Left lobe of liver (tissue), 2 donors: ENCODE measurements at regions not wholly inside any gene's neighbourhood (a gene's known extent, or its start where the extent isn't known, plus 50 kb on each side); places are given as distances from the start of the nearest gene placed in this dataset.

ENCODE experiments used
- ATAC-seq: fragments of 200-7000 bp; cut with Tn5 transposase; one replicate; pipeline ENCODE4 v1.9.1; 2020; ENCODE audit warnings: mild to moderate bottlenecking, moderate library complexity
- DNase-seq: peaks from one replicate; pipeline ENCODE4 v3.0.0-alpha.2; 2020; ENCODE audit warnings: low spot score
- donor health status: DM: no; HTN: no; CAD: no; lungs with moderate emphysema.
- donor health status: DM: no; HTN: yes; CAD: no.

- DNase-seq (no peak), ATAC-seq (no peak)
Observed at GRCh38 chr9:86545090-86545489, 190.9 kb upstream of the TUT7 start.

DNA sequence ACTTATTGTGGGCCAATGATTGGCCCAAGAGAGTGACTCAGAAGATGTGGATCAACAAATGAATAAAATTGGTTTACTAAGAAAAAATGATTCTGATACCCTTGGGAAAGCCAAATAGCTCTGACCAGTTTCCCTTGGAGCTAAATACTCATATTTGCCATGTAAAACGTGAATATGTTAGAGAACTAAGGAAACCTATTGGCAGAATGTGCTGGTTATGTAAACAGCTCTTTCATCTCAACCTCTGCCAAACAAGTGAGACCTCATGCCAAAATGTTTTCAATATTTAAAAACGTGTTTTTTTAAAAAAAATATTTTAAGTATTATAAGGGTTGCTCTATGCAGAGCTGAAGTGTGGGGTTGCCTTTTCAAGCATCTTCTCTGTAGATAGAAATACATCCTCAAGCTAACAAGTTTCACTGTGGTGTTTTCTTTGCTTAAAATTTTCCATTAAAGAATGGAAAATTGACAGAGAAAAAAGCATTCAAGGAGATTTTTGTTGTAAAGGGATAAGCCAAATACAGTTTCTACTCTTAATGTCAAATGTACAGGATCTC is 186.9 kb upstream of the TUT7 start:
- ATAC-seq: no peak
- DNase-seq: no peak

GRCh38 chr9:86535406-86535915 is 181.3 kb upstream of the TUT7 start:
- DNase-seq (no peak), ATAC-seq (no peak)

- DNase-seq (no peak), ATAC-seq (no peak)
Observed at GRCh38 chr9:86534572-86535258, 180.5 kb upstream of the TUT7 start.

DNA sequence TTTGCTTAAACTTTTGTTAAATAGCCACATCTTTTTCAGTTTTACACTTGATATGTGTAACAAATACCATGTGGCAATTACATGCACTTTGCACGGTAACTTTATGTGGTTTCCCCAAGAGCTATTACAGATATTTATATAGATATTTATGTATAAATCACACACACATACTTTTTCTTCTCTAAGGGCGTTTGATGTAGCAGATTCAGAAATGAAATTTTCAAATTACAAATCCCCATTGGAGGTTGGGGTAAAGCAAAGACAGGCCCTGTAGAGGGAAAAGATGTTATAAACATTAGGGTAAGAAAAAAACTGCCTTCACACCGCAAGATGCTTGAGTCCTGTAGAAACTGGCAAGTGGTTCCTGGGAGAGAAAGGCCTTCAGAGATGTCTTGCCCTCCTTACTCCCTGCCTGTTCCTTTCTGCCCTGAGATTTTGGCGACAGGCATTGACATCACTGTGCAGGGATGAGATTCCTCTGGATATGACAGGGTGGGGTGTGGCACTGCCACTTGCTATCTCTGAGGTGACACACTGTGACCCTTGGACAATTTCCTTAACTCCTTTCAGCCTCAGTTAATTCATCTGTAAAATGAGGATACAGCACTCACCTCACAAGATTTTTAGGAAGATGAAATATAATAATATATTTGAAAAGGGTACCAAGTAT is 177.9 kb upstream of the TUT7 start:
- DNase-seq: no peak

DNA sequence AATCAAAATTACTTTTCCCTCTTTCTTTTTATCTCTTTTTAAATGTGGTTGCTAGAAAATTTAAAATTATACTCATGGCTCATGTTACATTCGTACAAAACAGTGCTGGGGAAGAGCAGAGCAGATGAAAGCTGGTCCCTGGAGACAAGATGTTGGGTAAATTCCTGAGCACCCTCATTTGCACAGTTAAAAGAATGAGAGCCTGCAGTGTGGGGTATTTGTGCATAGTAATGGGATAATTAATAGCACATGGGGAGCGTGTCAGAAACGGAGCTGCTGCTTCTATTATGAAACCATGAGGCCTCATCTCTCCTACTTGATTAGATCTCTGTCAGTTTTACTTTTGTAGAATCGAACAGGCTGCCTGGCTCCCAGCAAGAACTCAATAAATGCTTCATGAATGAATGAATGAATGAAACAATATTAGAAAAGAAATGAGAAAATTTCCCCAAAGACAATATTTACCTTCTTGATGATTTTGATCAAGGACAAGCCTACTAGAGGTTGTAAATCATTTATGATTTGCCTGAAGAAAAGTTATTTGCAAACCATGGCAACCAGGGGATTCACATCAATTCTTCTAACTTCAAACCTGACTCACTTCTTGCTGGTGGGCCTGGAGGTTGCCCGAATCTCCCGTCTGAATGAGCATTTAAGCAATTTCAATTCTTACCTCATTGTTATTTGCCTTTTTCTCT is 177.2 kb upstream of the TUT7 start:
- ATAC-seq (no peak), DNase-seq (no peak)

More for the DNA sequence above, 177.9 kb upstream of the TUT7 start:
- ATAC-seq: no peak

GRCh38 chr9:86529496-86530275 is 175.5 kb upstream of the TUT7 start:
- no peak for DNase-seq
- no peak for ATAC-seq

DNA sequence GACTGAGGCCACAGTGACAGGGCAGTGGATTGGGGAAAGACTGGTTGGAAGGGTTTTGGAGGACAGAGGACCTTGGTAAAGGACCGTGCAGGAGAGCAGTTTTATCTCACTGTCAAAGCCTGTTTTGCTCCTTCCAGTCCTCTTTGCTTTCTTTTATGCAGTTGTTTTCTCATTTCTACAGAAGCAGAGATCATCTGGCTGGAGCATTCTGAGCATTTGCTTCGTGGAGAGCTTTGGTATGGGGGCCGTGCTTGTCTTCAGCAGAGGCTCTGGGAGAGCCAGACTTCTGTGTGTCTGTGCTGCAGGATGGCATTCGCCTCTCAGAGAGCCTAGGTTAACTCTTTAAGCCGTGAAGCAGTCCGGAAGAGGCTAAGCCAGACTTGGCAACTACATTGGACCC is 171.8 kb upstream of the TUT7 start:
- DNase-seq: no peak
- ATAC-seq: no peak

- DNase-seq: no peak
- no peak for ATAC-seq
Observed at GRCh38 chr9:86525182-86525581, 171.0 kb upstream of the TUT7 start.

DNA sequence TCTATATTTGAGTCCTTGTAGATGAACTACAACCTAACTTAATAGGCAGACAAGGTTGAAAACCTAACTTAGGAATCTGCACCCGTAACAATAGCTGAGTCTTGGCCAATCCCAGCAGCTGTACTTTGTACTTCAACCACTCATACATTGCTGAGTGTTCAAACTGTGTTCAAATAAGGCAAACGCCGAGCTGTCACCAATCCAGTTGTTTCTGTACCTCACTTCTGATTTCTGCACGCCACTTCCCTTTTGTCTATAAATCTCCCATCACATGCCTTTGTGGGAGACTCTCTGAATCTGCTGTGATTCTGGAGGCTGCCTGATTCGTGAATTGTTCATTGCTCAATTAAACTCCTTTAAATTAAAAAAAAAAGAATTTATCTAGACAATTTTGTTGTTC is 167.8 kb upstream of the TUT7 start:
- ATAC-seq: peak; percentile 27
- DNase-seq: no peak

DNA sequence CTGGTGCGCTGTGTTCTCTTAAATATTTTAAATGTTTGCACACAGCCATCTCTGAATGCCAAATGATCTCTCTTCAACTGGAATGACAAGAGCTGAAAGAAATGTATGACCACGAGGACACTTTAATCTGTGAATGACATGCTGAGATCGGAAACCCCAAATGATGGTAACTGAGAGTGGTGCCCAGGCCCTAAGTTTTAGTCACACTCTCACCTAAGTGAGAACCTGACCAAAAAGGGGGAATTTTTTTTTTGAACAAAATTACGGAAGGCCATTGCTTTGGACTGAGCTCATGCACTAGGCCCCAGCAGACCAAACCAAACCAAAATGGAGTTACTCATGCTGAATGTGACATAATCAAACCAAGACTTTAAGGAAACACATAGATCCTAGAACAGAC is 167.1 kb upstream of the TUT7 start:
- ATAC-seq: no peak
- no peak for DNase-seq

DNA sequence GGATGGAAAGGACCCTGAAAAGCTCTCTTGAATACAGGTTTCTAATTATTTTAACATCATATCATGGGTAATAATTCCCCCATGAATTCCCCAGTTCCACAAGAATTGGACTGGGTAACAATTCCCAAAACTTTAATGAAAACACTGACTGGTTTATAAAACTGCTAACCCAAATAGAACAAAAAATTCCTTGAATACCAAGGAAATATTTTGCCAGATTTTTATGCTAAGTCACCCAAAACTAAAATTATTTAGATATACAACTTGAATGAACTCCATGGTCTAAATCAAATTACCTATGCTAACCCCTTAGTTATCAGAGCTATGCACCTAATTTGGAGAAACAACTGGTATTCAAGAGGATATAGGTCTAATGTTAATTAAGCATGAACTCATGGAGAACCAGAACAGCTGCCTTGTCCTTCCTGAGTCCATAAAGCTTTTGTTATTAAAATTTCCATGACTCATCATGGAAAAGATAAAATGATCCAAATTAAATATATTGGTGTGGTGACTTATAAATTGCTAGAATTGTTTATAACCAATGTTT is 164.9 kb upstream of the TUT7 start:
- no peak for DNase-seq
- no peak for ATAC-seq

DNA sequence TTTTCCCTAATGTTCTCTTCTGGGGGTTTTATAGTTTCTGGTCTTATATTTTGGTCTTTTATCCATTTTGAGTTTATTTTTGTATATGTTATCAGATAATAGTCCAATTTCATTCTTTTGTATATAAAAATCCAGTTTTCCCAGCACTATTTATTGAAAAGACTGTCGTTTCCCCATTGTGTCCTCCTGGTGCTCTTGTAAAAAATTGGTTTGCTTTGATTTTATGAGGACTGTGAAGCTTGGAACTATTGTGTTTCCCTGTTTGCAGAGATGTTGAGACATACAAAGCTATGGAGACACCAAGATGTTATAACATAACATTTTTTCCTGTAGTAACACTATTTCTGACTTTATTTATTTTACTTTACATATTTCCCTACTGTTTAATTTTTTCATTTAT is 163.3 kb upstream of the TUT7 start:
- ATAC-seq (no peak), DNase-seq (no peak)

- DNase-seq: no peak
- no peak for ATAC-seq
Observed at GRCh38 chr9:86516564-86516963, 162.4 kb upstream of the TUT7 start.

DNA sequence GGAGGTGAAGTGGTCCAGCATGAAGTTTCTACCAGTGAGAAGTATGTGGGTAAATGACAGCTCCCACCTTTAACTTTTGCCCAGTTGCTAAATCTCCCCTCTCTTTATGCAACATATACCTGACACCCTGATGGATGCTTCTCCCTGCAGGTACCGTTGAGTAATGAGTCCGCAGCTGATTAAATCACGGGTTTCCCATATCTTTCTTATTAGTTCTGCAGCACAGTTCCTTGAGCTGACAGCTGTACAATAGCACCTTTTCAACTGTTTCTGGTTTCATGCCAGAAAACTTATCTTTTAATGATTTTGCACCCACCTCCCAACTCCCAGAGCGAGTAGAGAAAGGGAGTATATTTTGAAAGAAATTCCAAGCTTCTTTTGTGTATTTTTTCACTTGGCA is 161.0 kb upstream of the TUT7 start:
- no peak for DNase-seq
- ATAC-seq: no peak

DNA sequence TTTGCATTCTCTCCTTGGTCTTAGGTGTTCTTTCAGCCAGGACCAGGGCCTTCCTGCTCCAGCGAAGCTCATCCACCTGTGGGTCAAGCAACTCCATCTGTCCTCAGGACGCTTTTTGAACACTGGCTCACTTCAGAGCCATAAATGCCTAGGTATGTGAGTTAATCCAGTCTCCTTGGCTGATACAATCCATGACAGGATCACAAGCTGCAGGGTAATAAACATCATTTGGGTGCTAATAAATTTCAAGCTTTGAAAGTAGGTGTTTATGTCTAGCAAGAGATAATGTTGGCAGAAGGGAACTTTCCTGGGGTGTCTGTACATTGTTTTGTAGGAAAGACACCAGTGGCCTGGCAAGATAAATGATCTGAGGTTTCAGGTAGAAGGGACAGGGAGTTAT is 159.2 kb upstream of the TUT7 start:
- DNase-seq: no peak
- ATAC-seq: no peak

DNA sequence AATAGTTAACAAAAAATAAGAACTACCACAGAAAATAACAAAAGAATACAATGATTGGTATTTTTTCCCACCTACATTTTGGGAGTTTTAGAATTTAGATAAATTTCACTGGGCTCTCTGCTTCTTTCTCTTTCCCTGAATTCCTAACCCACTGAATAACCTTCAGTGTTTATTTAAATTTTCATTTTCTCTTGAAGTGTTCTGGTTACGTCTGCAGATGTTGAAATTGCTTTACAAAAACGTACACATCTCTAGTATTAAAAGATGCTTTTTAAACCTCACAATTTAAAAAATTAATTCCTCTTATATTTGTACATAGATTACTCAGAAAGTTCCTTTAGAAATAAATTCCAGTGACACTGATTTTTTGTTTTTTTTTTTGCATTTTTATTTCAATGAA is 158.7 kb upstream of the TUT7 start:
- ATAC-seq: no peak
- DNase-seq: no peak

DNA sequence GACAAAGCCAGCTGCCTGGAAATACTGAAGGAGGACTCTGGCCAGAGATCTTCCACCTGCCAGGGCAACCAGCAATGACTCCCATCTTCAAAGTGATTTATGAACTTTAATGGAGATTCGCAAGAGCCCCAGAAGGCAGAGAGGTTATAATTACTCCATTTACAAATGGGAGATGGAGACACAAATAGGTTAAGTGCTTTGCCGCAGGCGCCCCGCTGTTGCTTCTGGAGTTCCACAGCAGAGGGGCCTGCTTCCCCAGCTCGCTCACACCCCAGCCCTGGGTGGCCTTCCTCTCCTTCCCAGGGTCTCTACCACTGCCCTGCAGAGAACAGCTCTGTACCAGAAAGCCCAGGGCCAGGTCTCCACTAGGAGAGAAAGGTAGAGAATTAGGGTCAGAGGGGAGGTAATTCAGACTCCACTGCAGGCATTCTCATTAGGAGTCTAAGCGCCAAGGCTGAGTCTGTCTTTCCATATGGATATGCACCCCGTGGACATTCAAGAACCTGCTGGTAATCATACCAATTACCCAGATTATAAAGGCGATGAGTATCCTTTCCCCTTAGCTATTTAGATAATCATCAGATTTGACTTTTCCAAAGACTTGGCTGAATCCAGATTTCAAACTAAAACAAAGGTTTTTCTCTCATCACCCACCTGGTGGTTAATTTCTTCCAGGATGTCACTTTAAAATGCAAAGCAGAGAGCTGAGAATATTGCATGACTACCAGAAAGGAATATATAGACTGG is 157.6 kb upstream of the TUT7 start:
- ATAC-seq: no peak
- DNase-seq: no peak

- no peak for ATAC-seq
- DNase-seq: no peak
Observed at GRCh38 chr9:86508208-86508903, 154.1 kb upstream of the TUT7 start.
